H1 (cell line): ENCODE measurements at regions not wholly inside any gene's neighbourhood (a gene's known extent, or its start where the extent isn't known, plus 50 kb on each side); places are given as distances from the start of the nearest gene placed in this dataset.
A peak's percentile ranks its signal among the peaks of the same experiment; 100 is the strongest.

Source experiments
- CTCF ChIA-PET: fragments of 300-600 bp; sonication (Branson Sonifier 250); formaldehyde crosslinking; loops from one replicate; lab custom pipeline; 2021; ENCODE audit not compliant: partially characterized antibody; lab: Charles Lee
- POLR2A ChIA-PET: fragments of 300-600 bp; sonication (Branson Sonifier 250); formaldehyde crosslinking; loops from one replicate; lab custom pipeline; 2021; ENCODE audit warnings: inconsistent platforms; ENCODE audit not compliant: partially characterized antibody; lab: Charles Lee
- DNase-seq, 2 experiments: peaks; one replicate each; pipeline versions ENCODE4 v3.0.0 to v3.0.0-alpha.2; 2010 to 2022; ENCODE audit warnings: low spot score in 2 of 2, low read depth in 1 of 2, mixed read lengths in 1 of 2
- FAIRE-seq: peaks from 2 replicates; lab custom pipeline; 2011; peaks lifted over from hg19 to GRCh38; lab: Jason Lieb, UNC
- H2AFZ ChIP-seq: 2 replicates; pipeline ENCODE4 v1.8.1; 2012; ENCODE audit warnings: low read length, inconsistent platforms
- H2AK5ac ChIP-seq: 2 replicates; pipeline ENCODE4 v1.6.1; 2013; ENCODE audit warnings: low read depth, low read length
- H2BK120ac ChIP-seq: replicated peaks from 2 replicates; pipeline ENCODE3; 2013; ENCODE audit warnings: low read depth, low read length, inconsistent platforms
- H2BK12ac ChIP-seq: 2 replicates; pipeline ENCODE4 v1.6.1; 2013; ENCODE audit warnings: low read depth, low read length
- H2BK15ac ChIP-seq: 2 replicates; pipeline ENCODE4 v1.6.1; 2013; ENCODE audit warnings: low read length
- H2BK20ac ChIP-seq: 2 replicates; pipeline ENCODE4 v1.6.1; 2013; ENCODE audit warnings: low read length
- H2BK5ac ChIP-seq: 2 replicates; pipeline ENCODE4 v1.6.1; 2013; ENCODE audit warnings: low read depth, low read length
- H3K14ac ChIP-seq: 2 replicates; pipeline ENCODE4 v1.6.1; 2013; ENCODE audit warnings: inconsistent platforms; ENCODE audit not compliant: insufficient read length
- H3K18ac ChIP-seq: 2 replicates; pipeline ENCODE4 v1.6.1; 2013; ENCODE audit warnings: low read length; ENCODE audit errors: extremely low read depth
- H3K23ac ChIP-seq: 2 replicates; pipeline ENCODE4 v1.6.1; 2013; ENCODE audit warnings: inconsistent platforms; ENCODE audit not compliant: insufficient read length
- H3K23me2 ChIP-seq: 2 replicates; pipeline ENCODE4 v1.6.1; 2013; ENCODE audit warnings: low read depth, low read length
- H3K27ac ChIP-seq: 2 replicates; pipeline ENCODE4 v1.6.1; 2011; ENCODE audit warnings: low read depth, low read length, inconsistent platforms
- H3K27me3 ChIP-seq, 4 experiments: replicated peaks in 1 of 4; 1 replicate in 1 of 4; 2 replicates in 3 of 4; pipeline versions ENCODE4 v1.6.1 to v1.8.1; 2011 to 2013; ENCODE audit warnings: low read length in 3 of 4, mild to moderate bottlenecking in 3 of 4, inconsistent platforms in 2 of 4, mixed read lengths in 2 of 4, moderate library complexity in 1 of 4; ENCODE audit not compliant: control insufficient read depth in 3 of 4, insufficient read depth in 3 of 4; ENCODE audit errors: extremely low read depth in 1 of 4
- H3K36me3 ChIP-seq, 4 experiments: 2 replicates each; pipeline versions ENCODE4 v1.6.1 to v1.8.1; 2011 to 2013; ENCODE audit warnings: mild to moderate bottlenecking in 4 of 4, low read length in 3 of 4, moderate library complexity in 2 of 4, control low read depth in 1 of 4, inconsistent platforms in 1 of 4; ENCODE audit not compliant: insufficient read depth in 4 of 4, control insufficient read depth in 2 of 4
- H3K4ac ChIP-seq: replicated peaks from 2 replicates; pipeline ENCODE3; 2013; ENCODE audit warnings: low read length, low read depth, mixed read lengths, inconsistent platforms; ENCODE audit not compliant: insufficient read length
- H3K4me1 ChIP-seq, 4 experiments: replicated peaks in 1 of 4; 1 replicate in 1 of 4; 2 replicates in 3 of 4; pipeline versions ENCODE4 v1.6.1 to v1.8.1; 2011 to 2013; ENCODE audit warnings: low read length in 3 of 4, inconsistent platforms in 2 of 4, mixed read lengths in 1 of 4; ENCODE audit not compliant: insufficient read depth in 4 of 4, control insufficient read depth in 3 of 4
- H3K4me2 ChIP-seq, 2 experiments: 2 replicates each; pipeline versions ENCODE4 v1.6.1 to v1.8.1; 2011 to 2013; ENCODE audit warnings: low read depth in 2 of 2, low read length in 2 of 2, control low read depth in 1 of 2, inconsistent platforms in 1 of 2, mild to moderate bottlenecking in 1 of 2; ENCODE audit not compliant: insufficient read depth in 1 of 2
- H3K4me3 ChIP-seq, 4 experiments: fragments of 200-600, 300-600 bp in 1 of 4; sonication (generic), shearing (Covaris generic), sonication (Bioruptor Twin) in 1 of 4; 2 replicates each; pipeline versions ENCODE4 v1.5.1 to v1.8.1; 2011 to 2016; ENCODE audit warnings: low read length in 4 of 4, low read depth in 3 of 4, control low read depth in 2 of 4, inconsistent platforms in 2 of 4, mild to moderate bottlenecking in 2 of 4, mixed read lengths in 1 of 4, moderate library complexity in 1 of 4; ENCODE audit not compliant: insufficient read depth in 2 of 4; ENCODE audit errors: extremely low read depth in 1 of 4
- H3K56ac ChIP-seq: replicated peaks from 2 replicates; pipeline ENCODE3; 2013; ENCODE audit warnings: low read depth, mild to moderate bottlenecking, mixed read lengths, low read length, inconsistent platforms; ENCODE audit not compliant: insufficient read length
- H3K79me1 ChIP-seq: 2 replicates; pipeline ENCODE4 v1.6.1; 2013; ENCODE audit warnings: low read depth, low read length, control low read depth
- H3K79me2 ChIP-seq, 2 experiments: 2 replicates each; pipeline versions ENCODE4 v1.6.1 to v1.8.1; 2012 to 2013; ENCODE audit warnings: low read length in 2 of 2, mild to moderate bottlenecking in 2 of 2, inconsistent platforms in 1 of 2; ENCODE audit not compliant: insufficient read depth in 2 of 2, control insufficient read depth in 1 of 2
- H3K9ac ChIP-seq, 4 experiments: replicated peaks in 1 of 4; 1 replicate in 1 of 4; 2 replicates in 3 of 4; pipeline versions ENCODE4 v1.6.1 to v1.8.1; 2011 to 2013; ENCODE audit warnings: low read depth in 3 of 4, low read length in 3 of 4, control low read depth in 2 of 4, mild to moderate bottlenecking in 2 of 4, moderate library complexity in 2 of 4, inconsistent platforms in 1 of 4; ENCODE audit errors: extremely low read depth in 1 of 4
- H3K9me3 ChIP-seq, 2 experiments: 2 replicates each; pipeline versions ENCODE4 v1.6.1 to v1.8.1; 2012 to 2013; ENCODE audit warnings: mild to moderate bottlenecking in 2 of 2, moderate library complexity in 2 of 2, control low read depth in 1 of 2, inconsistent platforms in 1 of 2, low read depth in 1 of 2, low read length in 1 of 2, mixed read lengths in 1 of 2; ENCODE audit not compliant: insufficient read depth in 2 of 2
- H4K20me1 ChIP-seq, 2 experiments: replicated peaks in 1 of 2; 2 replicates each; pipeline versions ENCODE3 to v1.8.1; 2011 to 2013; ENCODE audit warnings: inconsistent platforms in 2 of 2, low read length in 2 of 2, mild to moderate bottlenecking in 1 of 2; ENCODE audit not compliant: insufficient read depth in 2 of 2, control insufficient read depth in 1 of 2
- H4K5ac ChIP-seq: 2 replicates; pipeline ENCODE4 v1.6.1; 2013; ENCODE audit warnings: low read length, low read depth, mixed read lengths, inconsistent platforms; ENCODE audit not compliant: insufficient read length
- H4K8ac ChIP-seq: 2 replicates; pipeline ENCODE4 v1.8.0; 2013; ENCODE audit warnings: mild to moderate bottlenecking, moderate library complexity, low read length, inconsistent platforms; ENCODE audit not compliant: insufficient read depth; ENCODE audit errors: extremely low read depth
- H4K91ac ChIP-seq: replicated peaks from 2 replicates; pipeline ENCODE3; 2013; ENCODE audit warnings: low read length, mixed read lengths, inconsistent platforms; ENCODE audit not compliant: insufficient read length
- TAF7 ChIP-seq: optimal IDR thresholded peaks from 2 replicates; pipeline ENCODE3; 2011; ENCODE audit warnings: low read depth, mild to moderate bottlenecking, inconsistent platforms, low read length, moderate library complexity, borderline replicate concordance
- TCF12 ChIP-seq: IDR thresholded peaks from 2 replicates; pipeline ENCODE4 v1.6.1; 2011; ENCODE audit warnings: low read depth, mild to moderate bottlenecking, low read length
- WGBS, 2 experiments: shearing (Covaris generic) in 1 of 2; methylation state at CpG; one replicate each; pipeline versions ENCODE4 v1.1.6 to v1.1.7; 2013 to 2015; ENCODE audit warnings: low lambda C conversion rate in 2 of 2, mixed read lengths in 2 of 2, inconsistent platforms in 1 of 2, low coverage in 1 of 2, missing lambda C conversion rate in 1 of 2; ENCODE audit not compliant: insufficient replicate concordance in 2 of 2, insufficient coverage in 1 of 2, insufficient read length in 1 of 2; ENCODE audit errors: extremely low coverage in 1 of 2, missing lambda C conversion rate in 1 of 2; 5-methylcytosine and 5-hydroxymethylcytosine counted together

- Histone ChIP-seq H3K14ac (no peak overlapping the region), H3K4me3 (no peak overlapping the region), H3K23ac (no peak overlapping the region), H4K8ac (no peak overlapping the region), H2BK120ac (no peak overlapping the region), H2BK12ac (no peak overlapping the region), H3K23me2 (peaks cover 6% of the 10 kb centered on the region; the same call in 1 of the 2 replicates), H4K5ac (no peak overlapping the region), H3K36me3 (no peaks in the 10 kb centered on the region; a peak in 1 of 8 replicates), H2BK5ac (no peak overlapping the region), H2BK20ac (no peak overlapping the region), H2AFZ (no peak overlapping the region), H3K79me1 (no peaks in the 10 kb centered on the region), H3K79me2 (no peaks in the 10 kb centered on the region), H2BK15ac (no peak overlapping the region), H3K9ac (no peak overlapping the region), H3K56ac (no peak overlapping the region), H4K20me1 (peaks cover 0 to 3% of the 10 kb centered on the region in 2 experiments), H3K4me2 (no peak overlapping the region), H3K4ac (no peak overlapping the region), H3K27me3 (no peaks in the 10 kb centered on the region), H3K27ac (no peak overlapping the region), H3K4me1 (peaks cover 0 to 3% (median 0%) of the 10 kb centered on the region in 4 experiments; a peak in 1 of 7 replicates), H4K91ac (no peak overlapping the region), H3K9me3 (no peaks in the 10 kb centered on the region), H2AK5ac (peak overlapping the region; percentile 66; the same call in 1 of the 2 replicates), H3K18ac (no peak overlapping the region)
- ChIA-PET CTCF (no interaction called here), POLR2A (no interaction called here)
- TF ChIP-seq TCF12 (no peak), TAF7 (no peak)
- DNase-seq, result no peak
- 86% methylated on average over 9 of the region's 9 CpGs; no CpG with 5 or more reads in 1 of the 2 experiments for WGBS, 2 experiments
- FAIRE-seq, result no peak
Observed at GRCh38 chr16:86393907-86394626, 116.3 kb upstream of the FOXF1 start.
